Erythroblast (primary cell): ENCODE measurements at regions not wholly inside any gene's neighbourhood (a gene's known extent, or its start where the extent isn't known, plus 50 kb on each side); places are given as distances from the start of the nearest gene placed in this dataset.
"Not testable (repeated sequence)": the region's sequence is repeated elsewhere in the genome, so short reads cannot be mapped to it uniquely, and the experiment has no call there.

Experiments
- GATA1 ChIP-seq: IDR thresholded peaks from 2 replicates; pipeline ENCODE4 v1.6.1; 2011; ENCODE audit warnings: low read depth, mild to moderate bottlenecking, control low read depth, low read length, moderate library complexity
- POLR2A ChIP-seq: IDR thresholded peaks from 2 replicates; pipeline ENCODE4 v1.6.1; 2011; ENCODE audit warnings: mild to moderate bottlenecking, low read length

DNA sequence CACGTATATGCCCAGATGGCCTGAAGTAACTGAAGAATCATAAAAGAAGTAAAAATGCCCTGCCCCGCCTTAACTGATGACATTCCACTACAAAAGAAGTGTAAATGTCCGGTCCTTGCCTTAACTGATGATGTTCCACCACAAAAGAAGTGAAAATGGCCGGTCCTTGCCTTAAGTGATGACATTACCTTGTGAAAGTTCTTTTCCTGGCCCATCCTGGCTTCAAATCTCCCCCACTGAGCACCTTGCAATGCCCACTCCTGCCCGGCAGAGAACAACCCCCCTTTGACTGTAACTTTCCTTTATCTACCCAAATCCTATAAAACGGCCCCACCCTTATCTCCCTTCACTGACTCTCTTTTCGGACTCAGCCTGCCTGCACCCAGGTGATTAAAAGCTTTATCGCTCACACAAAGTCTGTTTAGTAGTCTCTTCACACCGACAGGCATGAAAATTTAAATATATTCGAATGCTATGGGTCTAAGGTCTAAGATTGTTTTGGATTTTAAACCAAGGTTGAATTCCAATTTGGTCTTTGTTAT, 329.3 kb upstream of the POT1 start:
- not testable (repeated sequence) for TF ChIP-seq POLR2A, GATA1
